Fibroblast of gingiva (primary cell): ENCODE measurements at regions not wholly inside any gene's neighbourhood (a gene's known extent, or its start where the extent isn't known, plus 50 kb on each side); places are given as distances from the start of the nearest gene placed in this dataset.
A peak's percentile ranks its signal among the peaks of the same experiment; 100 is the strongest.
"Not testable (repeated sequence)": the region's sequence is repeated elsewhere in the genome, so short reads cannot be mapped to it uniquely, and the experiment has no call there.

Experiments
- DNase-seq: peaks from one replicate; pipeline ENCODE4 v3.0.0-alpha.2; 2011; ENCODE audit warnings: low read depth

GRCh38 chr2:147182260-147182659 is 662.6 kb upstream of the ACVR2A start:
- DNase-seq: no peak

GRCh38 chr2:147181351-147182029 is 663.3 kb upstream of the ACVR2A start:
- DNase-seq: no peak

- DNase-seq: peak; percentile 34
Measured at GRCh38 chr2:147177071-147177857, 667.6 kb upstream of the ACVR2A start.

GRCh38 chr2:147174824-147175254 is 670.0 kb upstream of the ACVR2A start:
- no peak for DNase-seq

- DNase-seq: no peak
Measured at GRCh38 chr2:147173798-147174197, 671.0 kb upstream of the ACVR2A start.

- DNase-seq: peak; percentile 82
Measured at GRCh38 chr2:147173189-147173581, 671.6 kb upstream of the ACVR2A start.

GRCh38 chr2:147172493-147173188 is 672.2 kb upstream of the ACVR2A start:
- DNase-seq: no peak

- peak; percentile 78 for DNase-seq
Measured at GRCh38 chr2:147171941-147172340, 672.9 kb upstream of the ACVR2A start.

GRCh38 chr2:147170932-147171331 is 673.9 kb upstream of the ACVR2A start:
- DNase-seq: no peak

- DNase-seq: no peak
Measured at GRCh38 chr2:147165697-147166382, 679.0 kb upstream of the ACVR2A start.

GRCh38 chr2:147164563-147164962 is 680.3 kb upstream of the ACVR2A start:
- DNase-seq: no peak

GRCh38 chr2:147161746-147162145 is 683.1 kb upstream of the ACVR2A start:
- DNase-seq: peak; percentile 51

GRCh38 chr2:147156970-147157369 is 687.9 kb upstream of the ACVR2A start:
- DNase-seq: no peak

- no peak for DNase-seq
Measured at GRCh38 chr2:147150241-147150635, 694.6 kb upstream of the ACVR2A start.

GRCh38 chr2:147149575-147150240 is 695.1 kb upstream of the ACVR2A start:
- peak; percentile 36 for DNase-seq

- no peak for DNase-seq
Measured at GRCh38 chr2:147147802-147148201, 697.0 kb upstream of the ACVR2A start.

- no peak for DNase-seq
Measured at GRCh38 chr2:147141930-147142329, 702.9 kb upstream of the ACVR2A start.

GRCh38 chr2:147139732-147140131 is 705.1 kb upstream of the ACVR2A start:
- DNase-seq: not testable (repeated sequence)

- DNase-seq: no peak
Measured at GRCh38 chr2:147137711-147138110, 707.1 kb upstream of the ACVR2A start.

- no peak for DNase-seq
Measured at GRCh38 chr2:147135376-147135775, 709.5 kb upstream of the ACVR2A start.

GRCh38 chr2:147133286-147133908 is 711.4 kb upstream of the ACVR2A start:
- no peak for DNase-seq
